ENCODE measurements at regions not wholly inside any gene's neighbourhood (a gene's known extent, or its start where the extent isn't known, plus 50 kb on each side); places are given as distances from the start of the nearest gene placed in this dataset.

GRCh38 chr2:144770616-144771230 is 250.8 kb upstream of the ZEB2 start:
- TF ChIP-seq CTCF (IDR thresholded peaks at IDR 0.05) (no peak), POLR2A (IDR thresholded peaks at IDR 0.05) (no peak), POLR2AphosphoS5 (IDR thresholded peaks at IDR 0.05) (no peak), EP300 (IDR thresholded peaks at IDR 0.05) (no peak)

All from sigmoid colon (tissue), 4 donors.